COLO668 (cell line): ENCODE measurements at regions not wholly inside any gene's neighbourhood (a gene's known extent, or its start where the extent isn't known, plus 50 kb on each side); places are given as distances from the start of the nearest gene placed in this dataset.

Experiments
- DNase-seq: peaks from one replicate; lab custom pipeline; 2025; ENCODE audit not compliant: unreplicated experiment; lab: John Stamatoyannopoulos, UW

GRCh38 chr13:103754783-103755182 is 688.6 kb upstream of the SLC10A2 start:
- DNase-seq, result no peak

GRCh38 chr13:103734837-103735236 is 668.6 kb upstream of the SLC10A2 start:
- no peak for DNase-seq

- DNase-seq, result no peak
These were observed 665.7 kb upstream of the SLC10A2 start for GRCh38 chr13:103731959-103732358.

GRCh38 chr13:103730407-103730806 is 664.2 kb upstream of the SLC10A2 start:
- DNase-seq, result no peak

- no peak for DNase-seq
These were observed 660.6 kb upstream of the SLC10A2 start for GRCh38 chr13:103726808-103727207.

GRCh38 chr13:103716718-103717117 is 650.5 kb upstream of the SLC10A2 start:
- DNase-seq, result no peak

- no peak for DNase-seq
These were observed 649.1 kb upstream of the SLC10A2 start for GRCh38 chr13:103715335-103715734.

GRCh38 chr13:103703246-103703645 is 637.0 kb upstream of the SLC10A2 start:
- no peak for DNase-seq

- DNase-seq, result no peak
These were observed 631.8 kb upstream of the SLC10A2 start for GRCh38 chr13:103698000-103698399.

GRCh38 chr13:103695320-103695719 is 629.1 kb upstream of the SLC10A2 start:
- no peak for DNase-seq

- no peak for DNase-seq
These were observed 628.3 kb upstream of the SLC10A2 start for GRCh38 chr13:103694471-103694870.

GRCh38 chr13:103694033-103694432 is 627.8 kb upstream of the SLC10A2 start:
- no peak for DNase-seq

GRCh38 chr13:103692442-103692841 is 626.2 kb upstream of the SLC10A2 start:
- DNase-seq, result no peak

- DNase-seq, result no peak
These were observed 610.1 kb upstream of the SLC10A2 start for GRCh38 chr13:103676329-103676728.

GRCh38 chr13:103671547-103671946 is 605.3 kb upstream of the SLC10A2 start:
- DNase-seq, result no peak

- no peak for DNase-seq
These were observed 597.8 kb upstream of the SLC10A2 start for GRCh38 chr13:103663996-103664395.

- DNase-seq, result no peak
These were observed 590.1 kb upstream of the SLC10A2 start for GRCh38 chr13:103656311-103656710.

- no peak for DNase-seq
These were observed 574.4 kb upstream of the SLC10A2 start for GRCh38 chr13:103640606-103641005.

GRCh38 chr13:103639326-103639725 is 573.1 kb upstream of the SLC10A2 start:
- DNase-seq, result no peak

- no peak for DNase-seq
These were observed 572.5 kb upstream of the SLC10A2 start for GRCh38 chr13:103638706-103639105.

GRCh38 chr13:103634066-103634465 is 567.8 kb upstream of the SLC10A2 start:
- no peak for DNase-seq

- peak; percentile 30 for DNase-seq
These were observed 559.0 kb upstream of the SLC10A2 start for GRCh38 chr13:103625194-103625593.

GRCh38 chr13:103618151-103618550 is 551.9 kb upstream of the SLC10A2 start:
- DNase-seq, result no peak

GRCh38 chr13:103615771-103616170 is 549.6 kb upstream of the SLC10A2 start:
- DNase-seq, result no peak
